Mammary epithelial cell (primary cell): ENCODE measurements at regions not wholly inside any gene's neighbourhood (a gene's known extent, or its start where the extent isn't known, plus 50 kb on each side); places are given as distances from the start of the nearest gene placed in this dataset.

Experiments used
- EZH2 ChIP-seq: IDR thresholded peaks from 2 replicates; pipeline ENCODE4 v1.6.1; 2012; ENCODE audit warnings: low read length, inconsistent platforms, borderline replicate concordance
- TF ChIP-seq, protein P1 (sequence below), 2 donors: IDR thresholded peaks in 1 of 2; conservative IDR thresholded peaks in 1 of 2; 2 replicates each; pipeline ENCODE4 v1.5.1; 2011 to 2012; ENCODE audit warnings: inconsistent platforms in 2 of 2, low read length in 2 of 2, mild to moderate bottlenecking in 2 of 2, control low read depth in 1 of 2, low read depth in 1 of 2; ENCODE audit not compliant: insufficient read depth in 1 of 2; ENCODE audit errors: extremely low read depth in 1 of 2

DNA sequence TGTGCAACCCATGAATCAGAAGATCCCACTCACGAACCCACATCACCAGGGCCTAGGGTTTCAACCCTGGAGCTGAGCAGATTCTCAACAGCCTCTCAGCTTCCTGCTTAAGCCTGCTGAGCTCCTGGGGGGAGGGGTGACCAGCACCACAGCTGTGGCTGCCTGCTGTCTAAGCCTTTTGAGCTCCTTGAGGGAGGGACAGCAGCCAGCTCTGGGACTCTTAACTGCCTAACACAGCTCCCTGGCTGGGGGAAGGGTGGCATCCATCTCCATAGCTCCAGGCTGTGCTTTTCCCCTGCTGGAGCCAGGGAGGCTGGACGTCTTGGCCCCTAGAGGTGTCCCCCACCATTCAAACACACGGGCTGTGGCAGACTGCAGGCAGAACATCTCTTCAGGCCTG, 250.3 kb downstream of the DMAC1 start:
- TF ChIP-seq, protein P1, sequence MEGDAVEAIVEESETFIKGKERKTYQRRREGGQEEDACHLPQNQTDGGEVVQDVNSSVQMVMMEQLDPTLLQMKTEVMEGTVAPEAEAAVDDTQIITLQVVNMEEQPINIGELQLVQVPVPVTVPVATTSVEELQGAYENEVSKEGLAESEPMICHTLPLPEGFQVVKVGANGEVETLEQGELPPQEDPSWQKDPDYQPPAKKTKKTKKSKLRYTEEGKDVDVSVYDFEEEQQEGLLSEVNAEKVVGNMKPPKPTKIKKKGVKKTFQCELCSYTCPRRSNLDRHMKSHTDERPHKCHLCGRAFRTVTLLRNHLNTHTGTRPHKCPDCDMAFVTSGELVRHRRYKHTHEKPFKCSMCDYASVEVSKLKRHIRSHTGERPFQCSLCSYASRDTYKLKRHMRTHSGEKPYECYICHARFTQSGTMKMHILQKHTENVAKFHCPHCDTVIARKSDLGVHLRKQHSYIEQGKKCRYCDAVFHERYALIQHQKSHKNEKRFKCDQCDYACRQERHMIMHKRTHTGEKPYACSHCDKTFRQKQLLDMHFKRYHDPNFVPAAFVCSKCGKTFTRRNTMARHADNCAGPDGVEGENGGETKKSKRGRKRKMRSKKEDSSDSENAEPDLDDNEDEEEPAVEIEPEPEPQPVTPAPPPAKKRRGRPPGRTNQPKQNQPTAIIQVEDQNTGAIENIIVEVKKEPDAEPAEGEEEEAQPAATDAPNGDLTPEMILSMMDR (conservative IDR thresholded peaks at IDR 0.05 in 1 of 2, IDR thresholded peaks at IDR 0.05 in 1 of 2; ENCODE audit: extremely low read depth in 1 of 2, insufficient read depth in 1 of 2, low read depth in 1 of 2, low read length in 2 of 2) = no peak
- no peak for TF ChIP-seq EZH2
